Spleen (tissue), 11 donors: ENCODE measurements at regions not wholly inside any gene's neighbourhood (a gene's known extent, or its start where the extent isn't known, plus 50 kb on each side); places are given as distances from the start of the nearest gene placed in this dataset.

Experiments
- DNase-seq: peaks from one replicate; pipeline ENCODE4 v3.0.0-alpha.2; 2020
- H3K27ac ChIP-seq, 8 donors: fragments of 200-600 bp; sonication (generic) in 7 of 8; 1 replicate in 4 of 8; 2 replicates in 4 of 8; pipeline versions ENCODE4 v1.5.0 to v1.8.0; 2016 to 2021; ENCODE audit warnings: inconsistent platforms in 4 of 8, mild to moderate bottlenecking in 4 of 8, moderate library complexity in 1 of 8
- H3K27me3 ChIP-seq, 7 donors: fragments of 200-600 bp; sonication (generic) in 6 of 7; replicated peaks in 1 of 7; 1 replicate in 4 of 7; 2 replicates in 3 of 7; pipeline versions ENCODE4 v1.5.0 to v1.8.0; 2016 to 2021; ENCODE audit warnings: inconsistent platforms in 3 of 7, mild to moderate bottlenecking in 1 of 7
- H3K36me3 ChIP-seq, 6 donors: fragments of 200-600 bp; sonication (generic) in 5 of 6; 1 replicate in 4 of 6; 2 replicates in 2 of 6; pipeline versions ENCODE4 v1.5.0 to v1.8.0; 2016 to 2021; ENCODE audit warnings: inconsistent platforms in 2 of 6
- H3K4me1 ChIP-seq, 6 donors: fragments of 200-600 bp; sonication (generic) in 5 of 6; 1 replicate in 3 of 6; 2 replicates in 3 of 6; pipeline versions ENCODE4 v1.5.0 to v1.8.0; 2016 to 2021; ENCODE audit warnings: inconsistent platforms in 3 of 6
- H3K4me3 ChIP-seq, 8 donors: fragments of 200-600 bp; sonication (generic) in 7 of 8; 1 replicate in 4 of 8; 2 replicates in 4 of 8; pipeline versions ENCODE4 v1.5.0 to v1.8.0; 2016 to 2021; ENCODE audit warnings: inconsistent platforms in 4 of 8, mild to moderate bottlenecking in 4 of 8, moderate library complexity in 2 of 8
- H3K9me3 ChIP-seq, 8 donors: fragments of 200-600 bp; sonication (generic) in 7 of 8; 1 replicate in 4 of 8; 2 replicates in 4 of 8; pipeline versions ENCODE4 v1.5.0 to v1.8.0; 2016 to 2021; ENCODE audit warnings: inconsistent platforms in 4 of 8
- POLR2A ChIP-seq, 3 donors: fragments of 450-650 bp; IDR thresholded peaks; one replicate each; pipeline ENCODE4 v1.5.1; 2017; ENCODE audit warnings: antibody characterized with exemption in 3 of 3, mild to moderate bottlenecking in 1 of 3
- POLR2AphosphoS5 ChIP-seq, 3 donors: sonication (generic); formaldehyde crosslinking; IDR thresholded peaks; one replicate each; pipeline ENCODE4 v1.5.1; 2017; ENCODE audit warnings: antibody characterized with exemption in 3 of 3
- WGBS, 5 donors: extraction: QIAGEN DNeasy Blood & Tissue Kit in 3 of 5; methylation state at CpG; one replicate each; pipeline versions ENCODE4 v1.1.5 to v1.1.7; 2013 to 2018; 5-methylcytosine and 5-hydroxymethylcytosine counted together
- intact Hi-C: fragments of 100-400 bp; cut with DNase I; formaldehyde crosslinking; loops from one replicate; pipeline ENCODE4 v1.15.0; 2023; ENCODE audit warnings: low total_unique reads
- TF ChIP-seq, protein P1 (sequence below), 11 experiments: fragments of 200-600 bp in 7 of 11; fragments of 450-650 bp in 4 of 11; sonication (generic) in 4 of 11; IDR thresholded peaks in 8 of 11; conservative IDR thresholded peaks in 3 of 11; 1 replicate in 7 of 11; 2 replicates in 4 of 11; pipeline versions ENCODE4 v1.4.0 to v1.8.0; 2016 to 2021; ENCODE audit warnings: antibody characterized with exemption in 11 of 11, inconsistent platforms in 4 of 11, mild to moderate bottlenecking in 1 of 11
- donor health status: healthy with polysubstance abuse.
- donor health status: DM: no; HTN: no; CAD: no; lungs with moderate emphysema.
- donor health status: DM: no; HTN: no; CAD: no.
- donor health status: Bipolar disorder and iron deficiency.
- donor health status: healthy.
- donor health status: DM: no; HTN: no; CAD: no.
- donor health status: DM: yes; HTN: yes; CAD: no.

DNA sequence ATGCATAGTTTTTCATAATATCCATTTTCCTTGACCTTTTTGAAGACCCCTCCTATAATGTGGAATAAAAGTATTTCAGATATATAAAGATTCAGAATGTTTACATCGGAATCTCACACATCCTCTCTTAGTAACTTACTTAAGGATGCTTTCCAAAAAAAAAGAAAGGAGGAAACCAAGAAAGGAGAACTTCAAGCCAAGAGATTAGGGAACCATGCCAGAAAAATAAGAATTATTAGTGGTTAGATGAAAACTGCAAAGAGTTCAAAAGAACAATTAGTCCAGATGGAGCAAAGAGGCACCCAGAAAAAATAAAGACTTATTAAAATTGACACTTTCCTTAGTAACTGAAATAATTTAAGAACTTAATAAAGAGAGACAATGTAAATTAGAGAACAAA is 179.2 kb downstream of the DUSP6 start:
- Histone ChIP-seq H3K4me1 (peaks cover 0 to 27% (median 0%) of the 10 kb centered on the region in 6 donors), H3K36me3 (no peaks in the 10 kb centered on the region), H3K4me3 (no peak overlapping the region), H3K27me3 (no peaks in the 10 kb centered on the region), H3K27ac (peak overlapping the region in 1 of 8 donors; percentile 31), H3K9me3 (peaks cover 0 to 11% (median 8%) of the 10 kb centered on the region in 8 donors)
- 18 to 43% (median 22%) methylated on average over 1 of the region's 1 CpG for WGBS, 5 donors
- TF ChIP-seq, protein P1, sequence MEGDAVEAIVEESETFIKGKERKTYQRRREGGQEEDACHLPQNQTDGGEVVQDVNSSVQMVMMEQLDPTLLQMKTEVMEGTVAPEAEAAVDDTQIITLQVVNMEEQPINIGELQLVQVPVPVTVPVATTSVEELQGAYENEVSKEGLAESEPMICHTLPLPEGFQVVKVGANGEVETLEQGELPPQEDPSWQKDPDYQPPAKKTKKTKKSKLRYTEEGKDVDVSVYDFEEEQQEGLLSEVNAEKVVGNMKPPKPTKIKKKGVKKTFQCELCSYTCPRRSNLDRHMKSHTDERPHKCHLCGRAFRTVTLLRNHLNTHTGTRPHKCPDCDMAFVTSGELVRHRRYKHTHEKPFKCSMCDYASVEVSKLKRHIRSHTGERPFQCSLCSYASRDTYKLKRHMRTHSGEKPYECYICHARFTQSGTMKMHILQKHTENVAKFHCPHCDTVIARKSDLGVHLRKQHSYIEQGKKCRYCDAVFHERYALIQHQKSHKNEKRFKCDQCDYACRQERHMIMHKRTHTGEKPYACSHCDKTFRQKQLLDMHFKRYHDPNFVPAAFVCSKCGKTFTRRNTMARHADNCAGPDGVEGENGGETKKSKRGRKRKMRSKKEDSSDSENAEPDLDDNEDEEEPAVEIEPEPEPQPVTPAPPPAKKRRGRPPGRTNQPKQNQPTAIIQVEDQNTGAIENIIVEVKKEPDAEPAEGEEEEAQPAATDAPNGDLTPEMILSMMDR (IDR thresholded peaks at IDR 0.05 in 8 of 11, conservative IDR thresholded peaks at IDR 0.05 in 3 of 11), result no peak
- TF ChIP-seq POLR2A (IDR thresholded peaks at IDR 0.05) (no peak), POLR2AphosphoS5 (IDR thresholded peaks at IDR 0.05) (no peak)
- DNase-seq, result no peak
- intact Hi-C loops, result no loop called here

DNA sequence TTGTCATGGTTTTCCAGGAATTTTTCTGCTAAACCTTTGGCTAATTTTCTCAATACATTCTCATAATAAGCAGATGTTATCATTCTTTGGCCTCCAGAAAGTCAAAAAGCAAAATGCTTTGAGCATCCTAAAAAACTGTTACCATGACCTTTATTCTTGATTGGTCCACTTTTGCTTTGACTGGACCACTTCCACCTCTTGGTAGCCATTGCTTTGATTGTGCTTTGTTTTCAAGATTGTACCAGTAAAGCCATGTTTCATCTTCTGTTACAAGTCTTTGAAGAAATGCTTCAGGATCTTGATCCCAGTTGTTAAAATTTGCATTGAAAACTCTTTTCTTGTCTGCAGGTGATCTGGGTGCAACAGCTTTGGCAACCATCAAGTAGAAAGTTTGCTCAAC is 180.1 kb downstream of the DUSP6 start:
- H3K27me3 ChIP-seq, result no peaks in the 10 kb centered on the region
- no peak for DNase-seq
- intact Hi-C loops, result no loop called here
- no peaks in the 10 kb centered on the region for H3K36me3 ChIP-seq
- peaks cover 0 to 11% (median 8%) of the 10 kb centered on the region in 8 donors for H3K9me3 ChIP-seq
- H3K27ac ChIP-seq, result peak overlapping the region in 1 of 8 donors; percentile 31
- TF ChIP-seq POLR2A (IDR thresholded peaks at IDR 0.05), result no peak
- TF ChIP-seq, protein P1 (IDR thresholded peaks at IDR 0.05 in 8 of 11, conservative IDR thresholded peaks at IDR 0.05 in 3 of 11), result no peak
- no peak for TF ChIP-seq POLR2AphosphoS5 (IDR thresholded peaks at IDR 0.05)
- peaks cover 0 to 34% (median 4%) of the 10 kb centered on the region in 6 donors for H3K4me1 ChIP-seq
- no peak overlapping the region for H3K4me3 ChIP-seq

DNA sequence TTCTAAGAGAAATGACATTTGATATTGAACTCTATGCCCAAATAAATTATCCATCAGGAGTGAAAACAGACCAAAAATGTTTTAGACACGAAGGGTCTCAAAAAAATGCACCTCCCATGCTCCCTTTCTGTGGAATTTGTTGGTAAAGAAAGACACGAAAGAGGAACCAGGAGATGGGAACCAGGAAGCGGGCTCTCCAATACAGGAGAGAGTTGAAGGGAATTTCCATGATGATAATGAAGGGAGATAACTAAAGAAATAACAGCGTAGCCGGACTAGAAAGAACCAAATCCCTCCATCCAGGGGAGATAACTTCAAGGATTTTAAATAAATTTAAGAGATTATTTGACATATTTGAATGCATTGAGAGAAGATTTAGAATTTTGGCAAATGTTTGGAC is 183.0 kb downstream of the DUSP6 start:
- Histone ChIP-seq H3K36me3 (no peaks in the 10 kb centered on the region), H3K9me3 (peaks cover 0 to 11% (median 8%) of the 10 kb centered on the region in 8 donors), H3K27ac (peak overlapping the region in 2 of 8 donors; percentile 72 to 90), H3K4me3 (peak overlapping the region in 1 of 8 donors; percentile 30), H3K27me3 (no peaks in the 10 kb centered on the region), H3K4me1 (peaks cover 3 to 62% (median 29%) of the 10 kb centered on the region in 6 donors)
- no peak for DNase-seq
- WGBS, 5 donors, result 61 to 81% (median 76%) methylated on average over 5 of the region's 5 CpGs
- TF ChIP-seq POLR2A (IDR thresholded peaks at IDR 0.05), result no peak
- TF ChIP-seq, protein P1 (IDR thresholded peaks at IDR 0.05 in 8 of 11, conservative IDR thresholded peaks at IDR 0.05 in 3 of 11), result no peak
- intact Hi-C loops, result loop anchor here (10.0 kb wide), 1 partner anchor 55 kb away; no protein-coding TSS in a partner anchor

DNA sequence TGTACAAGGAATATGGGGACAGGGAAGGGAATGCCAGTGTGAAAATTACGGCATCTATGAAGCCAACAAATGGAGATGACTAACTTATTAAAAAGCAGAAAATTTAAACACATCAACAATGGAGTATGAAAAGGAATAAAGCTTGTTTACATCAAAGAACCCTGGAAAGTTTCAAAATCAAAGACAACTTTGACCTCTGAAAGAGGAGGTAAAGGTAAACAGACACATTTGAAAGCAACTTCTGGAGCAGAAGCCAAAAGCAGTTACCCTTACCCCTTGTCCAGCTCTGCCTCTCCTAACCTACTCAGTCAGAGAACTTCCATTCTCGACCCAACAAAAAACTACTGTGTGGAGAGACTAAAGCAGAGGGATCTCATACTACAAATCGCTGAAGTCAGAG is 184.3 kb downstream of the DUSP6 start:
- Histone ChIP-seq H3K9me3 (peaks cover 0 to 11% (median 8%) of the 10 kb centered on the region in 8 donors), H3K36me3 (no peaks in the 10 kb centered on the region), H3K4me3 (peak overlapping the region in 1 of 8 donors; percentile 30), H3K27ac (peak overlapping the region in 6 of 8 donors; percentile 1 to 90 (median 70)), H3K27me3 (no peaks in the 10 kb centered on the region), H3K4me1 (peaks cover 11 to 67% (median 41%) of the 10 kb centered on the region in 6 donors)
- DNase-seq, result no peak
- intact Hi-C loops, result loop anchor here (10.0 kb wide), 1 partner anchor 57 kb away; no protein-coding TSS in a partner anchor
- TF ChIP-seq POLR2A (IDR thresholded peaks at IDR 0.05) (no peak), POLR2AphosphoS5 (IDR thresholded peaks at IDR 0.05) (no peak)
- TF ChIP-seq, protein P1 (IDR thresholded peaks at IDR 0.05 in 8 of 11, conservative IDR thresholded peaks at IDR 0.05 in 3 of 11), result no peak
- WGBS, 5 donors, result 89 to 92% (median 90%) methylated on average over 3 of the region's 3 CpGs
